ENCODE measurements at regions not wholly inside any gene's neighbourhood (a gene's known extent, or its start where the extent isn't known, plus 50 kb on each side); places are given as distances from the start of the nearest gene placed in this dataset.

- TF ChIP-seq, protein P1, sequence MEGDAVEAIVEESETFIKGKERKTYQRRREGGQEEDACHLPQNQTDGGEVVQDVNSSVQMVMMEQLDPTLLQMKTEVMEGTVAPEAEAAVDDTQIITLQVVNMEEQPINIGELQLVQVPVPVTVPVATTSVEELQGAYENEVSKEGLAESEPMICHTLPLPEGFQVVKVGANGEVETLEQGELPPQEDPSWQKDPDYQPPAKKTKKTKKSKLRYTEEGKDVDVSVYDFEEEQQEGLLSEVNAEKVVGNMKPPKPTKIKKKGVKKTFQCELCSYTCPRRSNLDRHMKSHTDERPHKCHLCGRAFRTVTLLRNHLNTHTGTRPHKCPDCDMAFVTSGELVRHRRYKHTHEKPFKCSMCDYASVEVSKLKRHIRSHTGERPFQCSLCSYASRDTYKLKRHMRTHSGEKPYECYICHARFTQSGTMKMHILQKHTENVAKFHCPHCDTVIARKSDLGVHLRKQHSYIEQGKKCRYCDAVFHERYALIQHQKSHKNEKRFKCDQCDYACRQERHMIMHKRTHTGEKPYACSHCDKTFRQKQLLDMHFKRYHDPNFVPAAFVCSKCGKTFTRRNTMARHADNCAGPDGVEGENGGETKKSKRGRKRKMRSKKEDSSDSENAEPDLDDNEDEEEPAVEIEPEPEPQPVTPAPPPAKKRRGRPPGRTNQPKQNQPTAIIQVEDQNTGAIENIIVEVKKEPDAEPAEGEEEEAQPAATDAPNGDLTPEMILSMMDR (IDR thresholded peaks at IDR 0.05): no peak
- no peak for TF ChIP-seq POLR2A (IDR thresholded peaks at IDR 0.05)
Measured at GRCh38 chrX:149074398-149074797, 430.7 kb downstream of the IDS start.

All from thyroid gland (tissue), 4 donors.